K562 (cell line): ENCODE measurements at regions not wholly inside any gene's neighbourhood (a gene's known extent, or its start where the extent isn't known, plus 50 kb on each side); places are given as distances from the start of the nearest gene placed in this dataset.

Source experiments
- ATAC-seq: fragments of 200-7000 bp; cut with Tn5 transposase; 3 replicates; pipeline ENCODE4 v1.9.1; 2020; ENCODE audit warnings: moderate library complexity
- BruUV-seq: library from RNA; stranded (reverse); fragments of 400-500 nt; replicated peaks from 2 replicates; lab custom pipeline; 2021; lab: Mats Ljungman, UMichigan
- CTCF ChIA-PET: fragments of 300-600 bp; formaldehyde crosslinking; extraction: SDS; loops from one replicate; lab custom pipeline; 2021; ENCODE audit warnings: low intra/inter-chr PET ratio; lab: Yijun Ruan, JAX
- POLR2A ChIA-PET: fragments of 300-600, 350-650 bp; sonication (Branson Sonifier 250); formaldehyde crosslinking; extraction: SDS; loops from one replicate; lab custom pipeline; 2021; ENCODE audit warnings: antibody characterized with exemption, inconsistent platforms; lab: Yijun Ruan, JAX
- DNase-seq, 4 experiments: peaks; one replicate each; pipeline versions ENCODE4 v3.0.0 to v3.0.0-alpha.2; 2011 to 2018; ENCODE audit warnings: low spot score in 3 of 4, mixed read lengths in 3 of 4; ENCODE audit errors: extremely low read depth in 1 of 4
- FAIRE-seq: peaks from 2 replicates; lab custom pipeline; 2011; peaks lifted over from hg19 to GRCh38; lab: Jason Lieb, UNC
- H2AFZ ChIP-seq: 2 replicates; pipeline ENCODE4 v1.6.0; 2011; ENCODE audit warnings: low read depth, low read length, control low read depth, inconsistent platforms
- H3K27ac ChIP-seq: fragments of 200-600 bp; 3 replicates; pipeline ENCODE4 v1.8.0; 2011; ENCODE audit warnings: low read depth, mild to moderate bottlenecking, control low read depth, inconsistent platforms, low read length, moderate library complexity, mixed read lengths; ENCODE audit errors: extremely low read depth
- H3K27me3 ChIP-seq, 2 experiments: fragments of 300-600 bp in 1 of 2; 2 replicates in 1 of 2; 3 replicates in 1 of 2; pipeline versions ENCODE4 v1.6.0 to v1.8.0; 2011; ENCODE audit warnings: inconsistent platforms in 2 of 2, low read length in 2 of 2, mild to moderate bottlenecking in 1 of 2, mixed read lengths in 1 of 2, moderate library complexity in 1 of 2; ENCODE audit not compliant: control insufficient read depth in 2 of 2, insufficient read depth in 2 of 2
- H3K36me3 ChIP-seq: fragments of 300-600 bp; 3 replicates; pipeline ENCODE4 v1.8.0; 2011; ENCODE audit warnings: mild to moderate bottlenecking, low read length, inconsistent platforms; ENCODE audit not compliant: control insufficient read depth, insufficient read depth
- H3K4me1 ChIP-seq, 2 experiments: fragments of 200-600 bp in 1 of 2; replicated peaks in 1 of 2; 2 replicates in 1 of 2; 3 replicates in 1 of 2; pipeline versions ENCODE4 v1.5.1 to v1.8.0; 2011; ENCODE audit warnings: inconsistent platforms in 2 of 2, low read length in 2 of 2, mild to moderate bottlenecking in 1 of 2, mixed read lengths in 1 of 2, moderate library complexity in 1 of 2; ENCODE audit not compliant: control insufficient read depth in 2 of 2, insufficient read depth in 2 of 2
- H3K4me2 ChIP-seq: 2 replicates; pipeline ENCODE4 v1.6.1; 2011; ENCODE audit warnings: low read length, control low read depth, inconsistent platforms, mixed read lengths; ENCODE audit not compliant: insufficient read depth
- H3K4me3 ChIP-seq: fragments of 200-600 bp; sonication (generic), shearing (Covaris generic); 2 replicates; pipeline ENCODE4 v1.5.1; 2016; ENCODE audit warnings: control low read depth, inconsistent platforms
- H3K79me2 ChIP-seq: fragments of 200-600 bp; 3 replicates; pipeline ENCODE4 v1.8.0; 2011; ENCODE audit warnings: low read length, inconsistent platforms; ENCODE audit not compliant: control insufficient read depth, insufficient read depth
- H3K9ac ChIP-seq, 2 experiments: 2 replicates each; pipeline versions ENCODE4 v1.6.0 to v1.6.1; 2011; ENCODE audit warnings: low read depth in 2 of 2, low read length in 2 of 2, control low read depth in 1 of 2, inconsistent platforms in 1 of 2, mild to moderate bottlenecking in 1 of 2, mixed read lengths in 1 of 2; ENCODE audit not compliant: insufficient read depth in 1 of 2
- H3K9me1 ChIP-seq: one replicate; pipeline ENCODE4 v1.6.0; 2011; ENCODE audit warnings: inconsistent platforms, mild to moderate bottlenecking, low read length, moderate library complexity; ENCODE audit not compliant: control insufficient read depth, insufficient read depth
- H3K9me3 ChIP-seq: replicated peaks from 2 replicates; pipeline ENCODE4 v1.5.1; 2011; ENCODE audit warnings: low read depth, low read length, inconsistent platforms; ENCODE audit not compliant: control insufficient read depth, insufficient read depth
- H4K20me1 ChIP-seq: replicated peaks from 2 replicates; pipeline ENCODE4 v1.6.1; 2011; ENCODE audit warnings: low read length, inconsistent platforms, mixed read lengths; ENCODE audit not compliant: control insufficient read depth, insufficient read depth
- CREB1 ChIP-seq, 2 experiments: sonication (generic) in 1 of 2; formaldehyde crosslinking in 1 of 2; IDR thresholded peaks; 2 replicates each; pipeline versions ENCODE4 v1.6.1 to v1.8.0; 2012 to 2022; ENCODE audit warnings: inconsistent platforms in 1 of 2, mild to moderate bottlenecking in 1 of 2, missing genetic modification reagents in 1 of 2, moderate library complexity in 1 of 2
- KDM5B ChIP-seq: fragments of 200-600 bp; sonication (generic); IDR thresholded peaks from 2 replicates; pipeline ENCODE4 v1.6.1; 2012; ENCODE audit warnings: low read depth, mild to moderate bottlenecking, moderate library complexity, low read length, control low read depth, inconsistent platforms; ENCODE audit not compliant: insufficient replicate concordance
- RNF219 ChIP-seq: fragments of 250-450 bp; sonication (Bioruptor Pico); IDR thresholded peaks from 2 replicates; pipeline ENCODE4 v1.5.0; 2022; ENCODE audit warnings: mild to moderate bottlenecking
- SP1 ChIP-seq: sonication (generic); formaldehyde crosslinking; IDR thresholded peaks from 2 replicates; pipeline ENCODE4 v1.8.1; 2022; ENCODE audit warnings: mild to moderate bottlenecking, missing genetic modification reagents
- ZFX ChIP-seq: sonication (generic); formaldehyde crosslinking; IDR thresholded peaks from 2 replicates; pipeline ENCODE4 v1.8.0; 2022; ENCODE audit warnings: mild to moderate bottlenecking, missing genetic modification reagents, moderate library complexity
- ZKSCAN8 ChIP-seq: fragments of 200-800 bp; sonication (Bioruptor generic); IDR thresholded peaks from 2 replicates; pipeline ENCODE4 v1.6.1; 2016; ENCODE audit warnings: missing genetic modification characterization, missing compliant biosample characterization
- ZSCAN29 ChIP-seq: fragments of 450-650 bp; IDR thresholded peaks from 2 replicates; pipeline ENCODE4 v1.6.1; 2017
- WGBS: fragments of 100-300 bp; shearing (Covaris generic); methylation state at CpG from one replicate; pipeline ENCODE4 v1.1.6; 2016; ENCODE audit warnings: low coverage, mixed read lengths; ENCODE audit not compliant: insufficient coverage; ENCODE audit errors: missing lambda C conversion rate; 5-methylcytosine and 5-hydroxymethylcytosine counted together
- in situ Hi-C: fragments of 300-500 bp; cut with MboI; formaldehyde crosslinking; loops from 4 replicates; pipeline ENCODE4 v1.15.0; 2018; ENCODE audit warnings: inconsistent platforms, mixed read lengths
- intact Hi-C: fragments of 100-400 bp; cut with micrococcal nuclease; formaldehyde crosslinking; loops from 2 replicates; pipeline ENCODE4 v1.14.2; 2022
- TF ChIP-seq, protein P1 (sequence below), 2 experiments: IDR thresholded peaks in 1 of 2; conservative IDR thresholded peaks in 1 of 2; 2 replicates each; pipeline ENCODE4 v1.6.1; 2016; ENCODE audit warnings: low read depth in 2 of 2, mild to moderate bottlenecking in 1 of 2, missing compliant biosample characterization in 1 of 2, missing genetic modification characterization in 1 of 2, moderate library complexity in 1 of 2

DNA sequence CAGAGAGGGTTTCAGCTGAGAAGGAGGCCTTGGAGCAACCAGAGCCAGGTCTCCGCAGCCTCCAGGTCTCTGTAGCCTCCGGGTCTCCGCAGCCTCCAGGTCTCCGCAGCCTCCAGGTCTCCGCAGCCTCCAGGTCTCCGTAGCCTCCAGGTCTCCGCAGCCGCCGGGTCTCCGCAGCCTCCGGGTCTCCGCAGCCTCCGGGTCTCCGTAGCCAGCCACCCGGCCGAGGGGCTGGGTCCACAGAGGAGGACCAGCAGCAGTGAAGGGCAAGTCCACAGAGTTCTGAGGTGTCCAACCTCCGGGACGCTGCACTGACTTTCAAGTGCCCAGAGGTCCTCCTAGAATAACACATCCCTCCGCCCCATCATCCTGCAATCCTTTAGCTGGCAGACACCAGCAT is 221.0 kb downstream of the RBFOX3 start:
- DNase-seq = no peak
- Histone ChIP-seq H3K4me1 (no peaks in the 10 kb centered on the region), H3K9me3 (peaks cover 3% of the 10 kb centered on the region; the same call in 1 of the 2 replicates), H3K4me3 (no peak overlapping the region), H3K9ac (no peak overlapping the region), H4K20me1 (peaks cover 17% of the 10 kb centered on the region), H2AFZ (no peak overlapping the region), H3K4me2 (no peak overlapping the region), H3K27ac (no peak overlapping the region), H3K9me1 (peaks cover 4% of the 10 kb centered on the region), H3K79me2 (no peaks in the 10 kb centered on the region), H3K27me3 (peaks cover 12 to 64% of the 10 kb centered on the region in 2 experiments), H3K36me3 (no peaks in the 10 kb centered on the region)
- BruUV-seq = no TSS peak
- intact Hi-C loops (no loop called here), in situ Hi-C loops (loop anchor here (5.0 to 25.0 kb wide), 2 partner anchors 203 to 328 kb away; partner anchors contain the start of gene ENGASE)
- FAIRE-seq = no peak
- no peak for TF ChIP-seq KDM5B
- no peak for TF ChIP-seq ZKSCAN8
- no peak for TF ChIP-seq ZSCAN29
- TF ChIP-seq CREB1 (IDR thresholded peaks at IDR 0.05) = no peak
- no peak for TF ChIP-seq CREB1 (CRISPR knock-in tag; IDR thresholded peaks at IDR 0.05)
- TF ChIP-seq, protein P1, sequence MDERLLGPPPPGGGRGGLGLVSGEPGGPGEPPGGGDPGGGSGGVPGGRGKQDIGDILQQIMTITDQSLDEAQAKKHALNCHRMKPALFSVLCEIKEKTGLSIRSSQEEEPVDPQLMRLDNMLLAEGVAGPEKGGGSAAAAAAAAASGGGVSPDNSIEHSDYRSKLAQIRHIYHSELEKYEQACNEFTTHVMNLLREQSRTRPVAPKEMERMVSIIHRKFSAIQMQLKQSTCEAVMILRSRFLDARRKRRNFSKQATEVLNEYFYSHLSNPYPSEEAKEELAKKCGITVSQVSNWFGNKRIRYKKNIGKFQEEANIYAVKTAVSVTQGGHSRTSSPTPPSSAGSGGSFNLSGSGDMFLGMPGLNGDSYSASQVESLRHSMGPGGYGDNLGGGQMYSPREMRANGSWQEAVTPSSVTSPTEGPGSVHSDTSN (CRISPR knock-in tag; IDR thresholded peaks at IDR 0.05; ENCODE audit: low read depth) = no peak
- TF ChIP-seq, protein P1 (tag; conservative IDR thresholded peaks at IDR 0.05; ENCODE audit: low read depth) = no peak
- TF ChIP-seq SP1 (CRISPR knock-in tag) = no peak
- TF ChIP-seq RNF219 (CRISPR knock-in tag) = no peak
- TF ChIP-seq ZFX = no peak
- WGBS = 1% methylated on average over 19 of the region's 19 CpGs
- POLR2A ChIA-PET = interaction anchor here (0.8 kb wide), 1 partner anchor 189 kb away, joined by 3 read pairs; no protein-coding TSS in a partner anchor
- CTCF ChIA-PET = interaction anchor here (0.6 to 1.6 kb wide), 3 partner anchors 11 to 344 kb away, joined by 3 to 7 read pairs (median 4); no protein-coding TSS in a partner anchor
- no peak for ATAC-seq
